Coronary artery (tissue), 2 donors: ENCODE measurements at regions not wholly inside any gene's neighbourhood (a gene's known extent, or its start where the extent isn't known, plus 50 kb on each side); places are given as distances from the start of the nearest gene placed in this dataset.

ENCODE experiments used
- DNase-seq: peaks from one replicate; pipeline ENCODE4 v3.0.0-alpha.2; 2017; ENCODE audit warnings: low spot score
- H3K27ac ChIP-seq, 2 donors: fragments of 200-600 bp; sonication (generic); one replicate each; pipeline ENCODE4 v1.5.1; 2016 to 2019
- H3K4me3 ChIP-seq: fragments of 200-600 bp; sonication (generic); 2 replicates; pipeline ENCODE4 v1.5.1; 2016; ENCODE audit warnings: mild to moderate bottlenecking, moderate library complexity
- CTCF ChIP-seq: fragments of 200-600 bp; sonication (generic); IDR thresholded peaks from one replicate; pipeline ENCODE4 v1.5.1; 2019; ENCODE audit warnings: antibody characterized with exemption

GRCh38 chr5:153151558-153151957, 338.9 kb upstream of the GRIA1 start:
- TF ChIP-seq CTCF = no peak
- H3K4me3 ChIP-seq = no peak overlapping the region
- no peak overlapping the region for H3K27ac ChIP-seq
- no peak for DNase-seq

- no peak for TF ChIP-seq CTCF
- no peak for DNase-seq
- H3K4me3 ChIP-seq = no peak overlapping the region
Observed at GRCh38 chr5:153153086-153153485, 337.4 kb upstream of the GRIA1 start.

GRCh38 chr5:153157156-153157555, 333.3 kb upstream of the GRIA1 start:
- no peak overlapping the region for H3K4me3 ChIP-seq
- H3K27ac ChIP-seq = no peak overlapping the region
- no peak for DNase-seq
- no peak for TF ChIP-seq CTCF

More at GRCh38 chr5:153153086-153153485, 337.4 kb upstream of the GRIA1 start:
- H3K27ac ChIP-seq = no peak overlapping the region

GRCh38 chr5:153158608-153159007, 331.9 kb upstream of the GRIA1 start:
- no peak for TF ChIP-seq CTCF
- no peak for DNase-seq
- Histone ChIP-seq H3K4me3 (no peak overlapping the region), H3K27ac (no peak overlapping the region)

- no peak overlapping the region for H3K4me3 ChIP-seq
- DNase-seq = no peak
- no peak overlapping the region for H3K27ac ChIP-seq
- TF ChIP-seq CTCF = no peak
Observed at GRCh38 chr5:153159616-153160015, 330.9 kb upstream of the GRIA1 start.

GRCh38 chr5:153168241-153168640, 322.2 kb upstream of the GRIA1 start:
- no peak for DNase-seq
- no peak overlapping the region for H3K27ac ChIP-seq
- TF ChIP-seq CTCF = no peak
- H3K4me3 ChIP-seq = no peak overlapping the region

GRCh38 chr5:153187503-153187902, 303.0 kb upstream of the GRIA1 start:
- no peak for DNase-seq
- TF ChIP-seq CTCF = no peak
- H3K4me3 ChIP-seq = no peak overlapping the region
- no peak overlapping the region for H3K27ac ChIP-seq
